HG03460 (cell line): ENCODE measurements at regions not wholly inside any gene's neighbourhood (a gene's known extent, or its start where the extent isn't known, plus 50 kb on each side); places are given as distances from the start of the nearest gene placed in this dataset.
"Not testable (repeated sequence)": the region's sequence is repeated elsewhere in the genome, so short reads cannot be mapped to it uniquely, and the experiment has no call there.

Source experiments
- ATAC-seq: cut with Tn5 transposase; IDR thresholded peaks from one replicate; pipeline ENCODE4 v1.9.1; 2021; ENCODE audit not compliant: unreplicated experiment

- ATAC-seq = no peak
Observed at GRCh38 chr1:194013561-194013960, 827.1 kb upstream of the B3GALT2 start.

- no peak for ATAC-seq
Observed at GRCh38 chr1:194004146-194004545, 817.7 kb upstream of the B3GALT2 start.

- not testable (repeated sequence) for ATAC-seq
Observed at GRCh38 chr1:194001726-194002350, 815.4 kb upstream of the B3GALT2 start.

- no peak for ATAC-seq
Observed at GRCh38 chr1:193988885-193989284, 802.5 kb upstream of the B3GALT2 start.

GRCh38 chr1:193979219-193979618, 792.8 kb upstream of the B3GALT2 start:
- no peak for ATAC-seq

- no peak for ATAC-seq
Observed at GRCh38 chr1:193974286-193974798, 787.9 kb upstream of the B3GALT2 start.

- ATAC-seq = no peak
Observed at GRCh38 chr1:193973428-193973827, 787.0 kb upstream of the B3GALT2 start.

GRCh38 chr1:193971595-193971994, 785.2 kb upstream of the B3GALT2 start:
- no peak for ATAC-seq

GRCh38 chr1:193960499-193960898, 774.1 kb upstream of the B3GALT2 start:
- no peak for ATAC-seq

GRCh38 chr1:193960040-193960439, 773.6 kb upstream of the B3GALT2 start:
- ATAC-seq = no peak

GRCh38 chr1:193957556-193958095, 771.2 kb upstream of the B3GALT2 start:
- ATAC-seq = no peak

GRCh38 chr1:193952778-193953374, 766.5 kb upstream of the B3GALT2 start:
- ATAC-seq = no peak

- no peak for ATAC-seq
Observed at GRCh38 chr1:193951984-193952383, 765.6 kb upstream of the B3GALT2 start.

- no peak for ATAC-seq
Observed at GRCh38 chr1:193944454-193944853, 758.0 kb upstream of the B3GALT2 start.

- ATAC-seq = no peak
Observed at GRCh38 chr1:193940176-193940575, 753.8 kb upstream of the B3GALT2 start.

GRCh38 chr1:193939585-193939984, 753.2 kb upstream of the B3GALT2 start:
- no peak for ATAC-seq

GRCh38 chr1:193937308-193937707, 750.9 kb upstream of the B3GALT2 start:
- no peak for ATAC-seq

- ATAC-seq = no peak
Observed at GRCh38 chr1:193932979-193933378, 746.6 kb upstream of the B3GALT2 start.

- ATAC-seq = no peak
Observed at GRCh38 chr1:193931356-193931755, 744.9 kb upstream of the B3GALT2 start.

- no peak for ATAC-seq
Observed at GRCh38 chr1:193929374-193930033, 743.1 kb upstream of the B3GALT2 start.

- no peak for ATAC-seq
Observed at GRCh38 chr1:193927550-193927949, 741.1 kb upstream of the B3GALT2 start.

- no peak for ATAC-seq
Observed at GRCh38 chr1:193926956-193927355, 740.5 kb upstream of the B3GALT2 start.
